ENCODE measurements at regions not wholly inside any gene's neighbourhood (a gene's known extent, or its start where the extent isn't known, plus 50 kb on each side); places are given as distances from the start of the nearest gene placed in this dataset.
"Not testable (repeated sequence)": the region's sequence is repeated elsewhere in the genome, so short reads cannot be mapped to it uniquely, and the experiment has no call there.

DNA sequence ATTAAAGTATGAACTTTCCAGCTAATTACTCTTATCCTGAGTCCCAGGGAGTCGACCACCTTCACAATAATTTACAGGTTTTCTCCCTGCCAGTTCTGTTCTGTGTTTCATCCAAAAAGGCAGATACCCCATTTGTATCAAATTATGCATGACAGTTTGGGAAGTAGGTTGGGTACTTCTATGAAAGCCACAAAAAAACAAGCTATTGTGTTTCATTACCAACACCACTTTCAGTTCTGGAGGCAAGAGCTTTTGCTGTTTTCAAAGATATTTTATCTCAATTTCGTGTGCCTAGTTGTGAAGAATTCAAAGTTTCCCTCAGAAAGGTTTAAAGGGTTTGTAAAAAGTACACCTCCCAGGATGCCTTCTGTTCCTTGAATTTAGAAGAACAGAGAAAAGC lies 557.4 kb downstream of the FLRT2 start:
- DNase-seq (ENCODE audit: low read depth in 2 of 2): no peak

DNA sequence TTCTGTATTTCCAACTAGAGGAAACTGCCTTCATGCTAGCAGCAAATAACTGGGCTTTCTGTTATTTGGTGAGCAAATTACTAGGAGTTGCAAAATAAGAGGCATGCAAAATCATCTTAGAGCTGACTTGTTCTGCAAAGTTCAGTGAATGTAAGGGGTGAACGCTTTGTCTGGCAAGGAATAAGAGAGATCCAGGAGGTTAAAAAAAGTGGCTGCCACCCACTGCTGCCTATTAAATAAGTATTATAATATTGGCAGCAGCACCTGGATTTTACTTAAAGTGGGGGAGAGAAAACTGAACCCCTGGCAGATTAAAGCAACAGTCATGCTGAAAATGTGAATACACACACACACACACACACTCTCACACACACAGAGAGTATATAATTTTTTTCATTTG lies 557.0 kb downstream of the FLRT2 start:
- DNase-seq (ENCODE audit: low read depth in 2 of 2): no peak

DNA sequence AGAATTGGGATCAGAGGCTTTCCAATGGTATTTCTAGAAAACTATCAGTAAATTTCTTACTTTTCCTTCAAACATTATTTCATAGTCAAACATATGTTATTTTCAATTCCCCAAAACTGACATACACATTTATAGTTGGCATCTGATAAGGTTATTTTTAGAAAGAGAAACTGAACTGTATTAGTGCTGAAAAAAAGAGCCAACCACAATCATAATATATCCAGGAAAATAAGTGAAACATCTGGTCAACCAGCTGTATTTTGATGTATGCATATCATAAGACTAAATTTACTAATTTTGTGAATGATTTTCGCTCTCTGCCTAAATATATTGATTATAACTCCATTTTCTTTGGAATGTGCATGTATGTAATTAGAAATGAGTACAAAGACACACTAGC lies 554.2 kb downstream of the FLRT2 start:
- DNase-seq (ENCODE audit: low read depth in 2 of 2): no peak

DNA sequence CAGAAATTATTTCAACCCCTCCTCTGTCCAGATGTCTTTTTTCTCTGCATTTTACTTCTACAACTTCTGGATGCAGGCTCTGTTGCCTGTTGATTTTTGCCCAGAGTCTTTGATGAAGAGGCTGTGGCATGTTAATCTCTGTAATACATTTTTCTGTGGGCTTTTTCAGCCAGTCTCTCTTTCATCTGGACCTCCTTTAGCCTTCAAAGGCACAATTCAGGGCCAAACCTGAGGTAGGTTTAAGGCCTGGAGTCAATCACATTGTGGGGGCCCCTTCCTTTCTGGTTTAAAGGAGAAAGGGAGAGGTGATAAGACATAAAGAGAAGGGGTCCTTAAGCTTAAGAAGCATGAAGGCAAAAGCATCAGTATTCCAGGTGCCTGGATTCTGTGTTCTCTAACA lies 553.7 kb downstream of the FLRT2 start:
- no peak for DNase-seq (ENCODE audit: low read depth in 2 of 2)

DNA sequence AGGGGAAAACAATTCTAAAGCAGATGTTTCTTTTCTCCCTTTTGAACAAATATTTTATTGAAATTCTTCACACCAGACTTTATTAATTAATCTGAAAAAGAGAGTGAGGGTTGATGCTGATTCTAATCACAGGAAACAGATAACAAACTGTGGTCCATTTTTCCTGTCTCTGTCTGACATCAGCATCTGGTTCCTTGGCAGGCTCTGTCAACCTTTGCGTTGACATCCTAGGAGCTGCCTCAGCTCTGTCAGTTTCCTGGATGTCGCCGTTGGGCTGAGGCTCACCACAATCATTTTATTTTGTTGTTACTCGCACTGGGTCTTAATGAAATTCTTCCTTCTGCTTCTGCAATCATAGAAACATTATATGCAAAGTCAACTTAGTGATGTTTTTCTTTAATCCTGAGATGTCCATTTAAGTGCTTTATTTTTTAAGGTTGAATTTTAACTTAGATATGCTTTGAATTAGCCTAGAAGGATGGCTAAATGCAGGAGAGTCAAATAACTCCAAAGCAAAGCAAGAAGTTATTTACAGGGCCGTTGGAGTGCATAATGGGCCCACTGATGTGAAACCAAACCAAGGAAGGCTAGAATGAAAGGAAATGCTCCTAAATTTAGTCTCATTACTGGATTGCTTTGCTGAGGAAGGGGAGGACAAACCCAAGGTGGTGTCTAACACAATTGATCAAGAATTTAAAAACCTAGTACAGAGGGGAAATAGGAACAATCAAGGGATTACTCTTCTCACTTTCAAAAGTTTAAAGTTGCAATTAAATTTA lies 542.4 kb downstream of the FLRT2 start:
- DNase-seq (ENCODE audit: low read depth in 2 of 2): no peak

DNA sequence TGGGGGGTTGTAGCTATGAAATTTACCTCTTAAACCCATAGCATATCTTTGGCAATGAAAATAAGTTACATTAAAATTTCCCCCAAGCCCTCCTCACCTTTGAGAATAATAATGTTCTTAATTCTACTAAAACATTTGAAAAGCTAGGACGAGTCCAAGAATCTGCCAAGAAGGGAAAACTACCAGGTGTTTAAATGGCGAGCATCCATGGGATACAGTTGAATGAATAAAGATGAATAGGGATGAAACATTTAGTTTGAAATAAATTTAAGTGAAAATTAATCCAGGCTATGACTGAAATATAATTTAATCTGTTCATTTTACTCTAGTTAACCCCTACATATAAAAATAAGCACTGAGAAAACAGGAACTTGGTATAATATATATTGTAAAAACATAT lies 536.7 kb downstream of the FLRT2 start:
- no peak for DNase-seq (ENCODE audit: low read depth in 2 of 2)

DNA sequence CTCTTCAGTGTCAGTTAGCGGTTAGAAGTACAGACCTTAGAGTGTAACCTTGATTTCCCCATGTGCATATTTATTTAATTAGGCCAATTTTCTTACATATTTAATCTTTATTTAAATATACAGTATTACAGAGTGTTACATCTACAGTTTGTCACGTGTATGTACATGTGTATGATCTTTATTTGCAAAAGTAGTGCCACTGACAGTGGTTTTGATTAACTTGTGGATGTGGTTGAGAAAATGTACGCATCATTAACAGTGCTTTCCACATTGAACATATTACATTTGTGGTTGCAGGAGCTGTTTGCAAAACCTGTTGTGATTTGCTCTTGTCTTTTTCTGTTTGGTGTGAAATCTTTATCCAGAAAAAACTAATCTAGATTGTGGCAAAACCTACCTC lies 535.5 kb downstream of the FLRT2 start:
- no peak for DNase-seq (ENCODE audit: low read depth in 2 of 2)

DNA sequence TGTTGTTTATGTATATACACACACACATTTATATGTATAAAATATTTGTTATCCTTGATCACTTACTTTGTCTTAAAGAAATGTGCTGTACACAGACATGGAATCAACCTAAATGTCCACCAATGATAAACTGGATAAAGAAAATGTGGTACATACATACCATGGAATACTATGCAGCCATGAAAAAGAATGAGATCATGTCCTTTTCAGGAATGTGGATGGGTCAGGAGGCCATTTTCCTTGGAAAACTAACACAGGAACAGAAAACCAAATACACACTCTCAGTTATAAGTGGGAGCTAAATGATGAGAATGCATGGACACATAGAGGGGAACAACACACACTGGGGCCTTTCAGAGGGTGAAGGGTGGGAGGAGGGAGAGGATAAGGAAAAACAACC lies 534.7 kb downstream of the FLRT2 start:
- not testable (repeated sequence) for DNase-seq (ENCODE audit: low read depth in 2 of 2)

DNA sequence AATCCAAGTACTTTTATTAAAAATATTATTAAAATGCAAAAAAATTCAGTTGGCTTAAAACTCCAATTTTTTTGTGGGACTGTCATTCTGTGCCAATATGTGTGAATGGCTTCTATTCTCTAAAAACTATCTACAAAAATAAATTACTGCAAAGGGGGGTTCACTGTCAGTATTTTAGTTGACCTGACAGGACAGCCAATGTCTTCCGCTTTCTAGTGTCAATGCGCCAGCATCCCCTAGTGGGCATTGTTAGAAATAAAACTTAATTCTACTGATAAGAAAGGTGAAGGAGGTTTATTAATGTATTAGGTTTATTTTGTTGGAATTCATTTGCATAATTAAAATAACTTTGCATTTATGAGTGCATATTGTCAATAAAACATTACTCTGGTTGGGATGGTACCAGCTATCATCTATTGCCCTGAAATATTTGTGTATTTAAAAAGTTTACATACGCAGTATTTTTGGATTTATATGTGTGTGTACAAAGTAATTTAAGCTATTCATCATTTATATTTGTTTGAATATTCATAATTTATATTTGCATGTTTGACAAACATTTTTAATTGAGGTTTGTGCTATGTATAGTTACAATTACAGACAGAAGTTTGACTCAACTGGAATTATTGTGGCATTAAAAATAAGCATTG lies 527.2 kb downstream of the FLRT2 start:
- no peak for DNase-seq (ENCODE audit: low read depth in 2 of 2)

DNA sequence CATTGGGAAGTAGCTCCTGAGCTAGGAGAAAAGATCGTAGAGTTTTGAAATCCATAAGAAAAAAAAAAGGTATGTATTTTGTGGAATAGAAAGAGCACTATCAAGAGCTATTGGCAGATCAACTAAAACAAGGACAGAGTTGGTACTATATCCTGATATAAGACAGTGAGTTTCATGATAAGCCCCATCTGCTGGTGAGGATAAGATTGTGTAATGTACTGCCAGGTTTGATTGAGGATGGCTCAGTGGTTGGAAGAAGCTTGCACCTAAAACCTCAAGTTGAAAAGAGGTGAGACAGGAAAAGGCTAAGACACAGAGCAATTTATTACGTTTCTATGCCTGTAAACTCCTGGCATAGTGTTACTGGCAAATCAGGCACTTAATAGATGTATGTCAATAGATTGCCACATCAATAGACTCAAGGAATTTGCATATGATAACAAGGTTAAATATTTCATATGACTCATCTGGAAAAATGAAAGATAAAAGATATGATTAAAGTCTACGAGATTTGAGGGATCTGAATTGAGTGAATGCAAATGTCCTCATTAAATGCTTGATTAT lies 525.6 kb downstream of the FLRT2 start:
- DNase-seq (ENCODE audit: low read depth in 2 of 2): no peak

DNA sequence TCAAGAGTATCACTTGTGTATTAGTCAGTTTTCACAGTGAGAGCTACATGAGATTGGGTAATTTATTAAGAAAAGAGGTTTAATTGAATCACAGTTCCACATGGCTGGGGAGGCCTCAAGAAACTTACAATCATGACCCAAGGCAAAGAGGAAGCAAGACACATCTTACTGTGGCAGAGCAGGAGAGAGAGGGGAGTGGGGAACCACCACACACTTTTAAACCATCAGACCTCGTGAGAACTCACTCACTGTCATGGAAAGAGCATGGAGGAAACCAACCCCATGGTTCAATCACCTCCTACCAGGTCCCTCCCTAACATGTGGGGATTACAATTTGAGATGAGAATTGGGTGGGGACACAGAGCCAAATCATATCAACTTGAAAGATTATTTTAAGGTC lies 522.9 kb downstream of the FLRT2 start:
- DNase-seq (ENCODE audit: low read depth in 2 of 2): no peak

DNA sequence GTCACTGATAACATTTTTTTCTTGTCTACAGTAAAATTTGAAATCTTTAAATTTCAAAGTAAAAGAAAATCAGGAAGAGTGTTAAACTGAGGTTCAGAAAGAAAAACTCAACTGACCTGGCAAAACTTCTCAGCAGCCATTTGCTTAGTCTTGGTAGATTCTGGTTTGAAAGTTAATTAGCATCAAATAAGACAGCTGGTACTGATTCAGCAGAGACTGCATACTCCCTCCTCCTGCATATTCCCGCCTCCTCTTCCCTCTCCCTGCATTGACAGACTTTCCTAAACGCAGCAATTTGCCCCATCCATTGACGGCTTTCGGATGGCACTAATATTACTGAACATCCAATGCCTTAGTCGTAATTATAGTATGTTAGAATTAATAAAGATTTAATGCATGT lies 520.8 kb downstream of the FLRT2 start:
- no peak for DNase-seq (ENCODE audit: low read depth in 2 of 2)

DNA sequence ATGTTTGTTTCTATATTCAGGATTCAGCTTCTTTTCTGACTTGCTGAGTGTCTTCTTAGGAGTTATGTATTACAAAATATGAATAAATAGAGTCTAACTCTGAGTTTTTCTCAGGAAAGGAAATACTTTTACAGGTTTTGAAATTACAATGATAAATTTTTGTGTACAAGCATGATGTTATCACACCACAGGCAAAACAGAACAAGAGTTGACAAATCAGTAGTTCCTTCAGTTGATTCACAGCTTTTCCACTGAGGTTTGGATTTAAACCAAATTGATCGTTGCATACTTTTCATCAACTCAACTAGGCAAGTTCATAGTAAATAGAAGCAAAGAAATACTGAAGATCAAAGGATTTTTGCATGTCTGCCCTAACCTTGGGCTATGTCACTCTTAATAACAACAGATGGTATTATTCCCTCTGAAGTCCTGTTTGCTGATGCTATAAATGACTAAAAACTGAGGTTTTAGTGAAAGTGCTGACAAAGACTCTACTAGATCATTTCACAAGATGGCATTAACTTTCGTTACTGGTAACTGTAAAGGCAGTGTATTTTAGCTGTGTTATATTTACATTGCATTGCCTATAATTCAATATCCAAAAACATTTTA lies 520.2 kb downstream of the FLRT2 start:
- DNase-seq (ENCODE audit: low read depth in 2 of 2): no peak

DNA sequence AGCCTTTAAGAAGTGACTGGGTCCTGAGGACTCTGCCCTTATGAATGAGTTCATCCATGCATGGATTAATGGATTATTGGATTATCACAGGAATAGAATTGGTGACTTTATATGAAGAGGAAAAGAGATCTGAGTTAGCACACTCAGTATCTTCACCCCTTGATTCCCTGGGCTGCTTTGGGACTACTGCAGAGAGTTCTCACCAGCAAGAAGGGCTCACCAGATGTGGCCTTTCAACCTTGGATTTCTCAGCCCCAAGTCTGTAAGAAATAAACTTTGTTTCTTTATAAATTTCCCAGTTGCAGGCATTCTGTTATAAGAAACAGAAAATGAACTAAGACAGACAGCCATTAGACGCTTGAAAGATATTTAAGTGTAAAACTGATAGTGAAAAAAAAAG lies 509.2 kb downstream of the FLRT2 start:
- no peak for DNase-seq (ENCODE audit: low read depth in 2 of 2)

DNA sequence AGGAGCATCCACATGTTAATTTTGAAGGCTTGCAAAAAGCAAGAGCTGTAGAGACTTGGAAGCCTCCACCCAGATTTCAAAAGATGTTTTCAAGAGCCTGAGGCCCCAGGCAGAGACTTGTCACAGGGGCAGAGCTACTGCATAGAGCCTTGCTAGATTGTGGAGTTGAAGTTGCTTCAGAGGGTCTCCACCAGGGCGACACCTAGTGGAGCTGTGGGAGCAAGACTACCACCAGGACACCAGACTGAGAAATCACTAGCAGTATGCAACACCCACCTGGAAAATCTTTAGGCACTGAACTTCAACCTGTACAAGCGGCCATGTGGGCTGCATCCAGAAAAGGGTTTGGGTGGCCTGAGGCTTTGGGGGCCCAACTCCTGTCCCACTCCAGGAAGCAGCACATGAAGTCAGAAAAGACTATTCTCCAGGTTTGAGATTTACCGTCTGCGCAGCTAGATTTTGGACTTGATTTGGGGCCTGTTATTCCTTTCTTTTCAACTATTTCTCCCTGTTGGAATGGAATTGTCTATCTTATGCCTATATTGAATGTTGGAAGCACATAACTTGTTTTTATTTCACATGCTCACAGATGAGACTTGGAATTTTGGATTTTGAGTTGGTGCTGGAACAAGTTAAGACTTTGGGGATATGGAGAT lies 508.6 kb downstream of the FLRT2 start:
- DNase-seq (ENCODE audit: low read depth in 2 of 2): peak in 1 of 2 experiments; percentile 42

DNA sequence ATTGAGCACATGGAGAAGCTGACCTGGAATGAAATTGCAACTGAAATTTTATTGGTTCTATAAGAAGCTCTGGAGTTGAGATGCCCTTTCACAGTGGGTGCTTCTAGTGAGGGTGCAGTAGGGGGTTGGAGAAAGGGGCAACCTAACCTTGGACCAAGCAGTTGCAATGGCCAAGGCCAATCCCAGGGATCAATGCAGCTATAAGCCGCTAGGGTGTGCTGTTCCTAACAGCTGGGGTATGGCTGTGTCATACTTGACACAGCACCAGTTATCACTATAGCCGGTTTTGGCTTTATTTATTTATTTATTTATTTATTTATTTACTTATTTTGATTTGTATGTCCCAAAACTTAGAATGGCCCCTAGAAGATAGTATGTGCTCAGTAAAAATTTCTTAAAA lies 505.9 kb downstream of the FLRT2 start:
- DNase-seq (ENCODE audit: low read depth in 2 of 2): no peak

DNA sequence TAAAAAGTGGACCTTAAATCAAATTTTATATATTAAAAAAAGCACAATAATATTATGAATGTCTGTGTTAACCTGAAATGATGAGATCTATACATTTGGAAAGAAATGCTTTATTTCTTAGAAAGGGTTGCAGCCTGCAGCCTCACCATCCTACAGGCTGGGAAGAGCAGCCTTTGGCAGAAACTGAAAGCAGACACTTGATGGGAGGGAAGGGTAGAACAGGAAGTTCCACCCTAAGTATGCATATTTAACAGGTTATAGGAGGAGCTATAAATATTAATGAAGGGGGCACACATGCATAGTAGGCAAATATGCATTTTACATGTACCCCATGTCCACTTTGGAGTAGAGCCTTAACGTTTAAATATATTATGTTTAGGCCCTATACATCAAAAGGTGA lies 498.0 kb downstream of the FLRT2 start:
- DNase-seq (ENCODE audit: low read depth in 2 of 2): no peak

DNA sequence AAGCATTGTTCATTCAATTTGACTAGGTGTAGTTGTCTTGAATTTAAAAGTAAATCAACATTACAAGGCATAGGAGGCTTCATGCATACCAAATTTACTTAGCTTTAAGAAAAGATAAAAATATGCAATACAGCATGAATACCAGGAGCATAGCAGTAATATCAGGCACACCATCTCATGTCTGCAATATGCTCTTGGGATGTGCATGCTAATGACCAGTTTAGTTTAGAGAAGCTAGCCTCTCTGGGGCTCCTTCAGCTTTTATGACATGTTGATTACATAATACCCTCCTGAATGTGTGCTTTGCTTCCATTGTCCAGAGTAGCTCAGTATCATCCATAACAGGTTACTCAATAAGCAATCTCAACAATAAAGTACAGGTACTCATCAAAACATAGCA lies 497.2 kb downstream of the FLRT2 start:
- no peak for DNase-seq (ENCODE audit: low read depth in 2 of 2)

DNA sequence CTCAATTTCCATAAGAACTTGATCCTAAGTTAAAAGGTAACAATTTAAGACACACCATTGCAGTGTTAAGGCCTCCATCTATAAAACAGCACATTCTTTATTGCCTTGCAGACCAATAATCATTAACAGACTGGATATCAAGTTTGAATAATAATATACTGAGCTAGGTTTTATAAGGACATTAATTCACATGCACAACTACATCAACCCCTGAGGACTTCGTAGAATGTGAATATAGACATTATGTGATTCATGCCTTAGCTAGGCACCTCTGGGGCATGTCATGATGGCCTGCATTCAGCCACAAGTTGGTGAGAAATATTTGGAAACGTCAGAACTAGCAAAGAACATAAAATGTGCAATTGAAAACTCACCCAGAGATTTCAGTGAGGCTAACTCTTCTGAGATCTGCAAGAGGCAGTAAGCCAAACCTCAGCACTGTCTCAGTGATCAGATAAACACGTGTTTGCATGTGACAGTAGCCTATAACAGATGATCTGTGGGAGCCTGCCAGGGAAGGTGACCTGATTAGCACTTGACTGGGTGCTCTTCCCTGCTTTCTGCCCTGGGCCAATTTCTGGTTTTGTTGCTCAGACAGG lies 492.2 kb downstream of the FLRT2 start:
- peak; percentile 82 to 83 for DNase-seq (ENCODE audit: low read depth in 2 of 2)

DNA sequence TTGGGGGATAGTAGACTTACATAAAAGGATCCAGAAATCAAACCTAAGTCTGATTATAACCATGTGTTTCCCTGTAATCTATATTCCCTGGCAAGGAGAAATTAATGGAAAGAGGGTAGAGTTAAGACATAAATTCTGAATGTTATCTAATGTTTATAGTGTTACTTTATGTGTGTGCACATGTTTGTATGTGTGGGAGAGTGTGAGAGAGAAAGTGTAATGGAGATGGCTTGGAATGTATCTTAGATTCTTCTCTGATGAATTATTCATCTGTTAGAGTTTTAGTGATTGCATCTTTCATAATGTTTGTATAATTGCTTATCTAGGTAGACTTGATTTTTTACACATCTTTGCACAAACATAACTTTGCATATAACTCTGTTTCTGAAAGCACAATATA lies 490.9 kb downstream of the FLRT2 start:
- peak in 1 of 2 experiments; percentile 32 for DNase-seq (ENCODE audit: low read depth in 2 of 2)

DNA sequence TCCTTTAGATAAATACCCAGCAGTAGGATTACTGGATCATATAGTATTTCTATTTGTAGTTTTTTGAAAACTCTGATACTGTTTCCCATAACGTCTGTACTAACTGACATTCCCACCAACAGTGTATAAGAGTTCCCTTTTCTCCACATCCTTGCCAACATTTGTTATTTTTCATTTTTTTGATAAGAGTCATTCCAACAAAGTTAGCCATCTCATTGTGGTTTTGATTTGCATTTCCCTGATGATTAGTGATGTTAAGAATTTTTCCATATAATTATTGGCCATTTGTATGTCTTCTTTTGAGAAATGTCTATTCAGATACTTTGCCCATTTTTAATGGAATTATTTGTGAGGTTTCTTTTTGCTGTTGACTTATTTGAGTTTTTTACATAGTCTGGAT lies 486.0 kb downstream of the FLRT2 start:
- peak; percentile 48 to 56 for DNase-seq (ENCODE audit: low read depth in 2 of 2)

DNA sequence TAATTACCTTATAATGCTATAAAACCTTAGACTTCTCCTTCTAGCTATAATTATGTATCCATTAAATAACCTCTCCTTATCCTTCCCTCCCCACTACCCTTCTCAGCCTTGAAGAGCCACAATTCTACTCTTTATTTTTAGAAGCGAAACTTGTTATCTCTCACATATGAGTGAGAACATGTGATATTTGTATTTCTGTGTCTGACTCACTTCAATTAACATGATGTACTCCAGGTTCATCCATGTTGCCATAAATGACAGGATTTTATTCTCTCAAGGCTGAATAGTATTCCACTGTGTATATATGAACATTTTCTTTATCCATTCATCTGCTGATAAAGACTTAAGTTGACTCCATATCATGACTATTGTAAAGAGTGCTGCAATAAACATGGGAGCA lies 485.6 kb downstream of the FLRT2 start:
- no peak for DNase-seq (ENCODE audit: low read depth in 2 of 2)

Data from fibroblast of skin of left quadriceps (primary cell).